Coronary artery (tissue), 2 donors: ENCODE measurements at regions not wholly inside any gene's neighbourhood (a gene's known extent, or its start where the extent isn't known, plus 50 kb on each side); places are given as distances from the start of the nearest gene placed in this dataset.

Experiments
- DNase-seq: peaks from one replicate; pipeline ENCODE4 v3.0.0-alpha.2; 2017; ENCODE audit warnings: low spot score
- H3K27ac ChIP-seq, 2 donors: fragments of 200-600 bp; sonication (generic); one replicate each; pipeline ENCODE4 v1.5.1; 2016 to 2019
- H3K4me3 ChIP-seq: fragments of 200-600 bp; sonication (generic); 2 replicates; pipeline ENCODE4 v1.5.1; 2016; ENCODE audit warnings: mild to moderate bottlenecking, moderate library complexity
- TF ChIP-seq, protein P1 (sequence below): fragments of 200-600 bp; sonication (generic); IDR thresholded peaks from one replicate; pipeline ENCODE4 v1.5.1; 2019; ENCODE audit warnings: antibody characterized with exemption

DNA sequence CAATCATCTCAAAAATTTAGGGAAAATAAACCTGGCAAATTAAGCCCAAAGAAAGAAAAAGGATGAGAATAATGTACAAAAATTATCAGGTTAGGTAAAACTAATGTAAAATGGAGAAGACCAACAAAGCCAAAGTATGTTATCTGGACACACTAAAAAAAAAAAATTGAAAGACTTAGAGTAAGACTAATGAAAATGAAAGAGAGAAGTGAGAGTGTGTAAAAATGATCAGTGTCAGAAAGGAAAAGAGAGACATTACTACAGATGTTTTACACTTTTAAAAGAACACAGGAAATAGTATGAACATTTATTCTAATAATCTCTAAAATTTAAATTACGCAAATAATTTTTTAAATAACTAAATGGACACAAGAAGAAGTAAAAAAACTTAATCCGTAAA lies 573.3 kb upstream of the NR2F2 start:
- no peak overlapping the region for H3K27ac ChIP-seq
- DNase-seq = no peak
- TF ChIP-seq, protein P1, sequence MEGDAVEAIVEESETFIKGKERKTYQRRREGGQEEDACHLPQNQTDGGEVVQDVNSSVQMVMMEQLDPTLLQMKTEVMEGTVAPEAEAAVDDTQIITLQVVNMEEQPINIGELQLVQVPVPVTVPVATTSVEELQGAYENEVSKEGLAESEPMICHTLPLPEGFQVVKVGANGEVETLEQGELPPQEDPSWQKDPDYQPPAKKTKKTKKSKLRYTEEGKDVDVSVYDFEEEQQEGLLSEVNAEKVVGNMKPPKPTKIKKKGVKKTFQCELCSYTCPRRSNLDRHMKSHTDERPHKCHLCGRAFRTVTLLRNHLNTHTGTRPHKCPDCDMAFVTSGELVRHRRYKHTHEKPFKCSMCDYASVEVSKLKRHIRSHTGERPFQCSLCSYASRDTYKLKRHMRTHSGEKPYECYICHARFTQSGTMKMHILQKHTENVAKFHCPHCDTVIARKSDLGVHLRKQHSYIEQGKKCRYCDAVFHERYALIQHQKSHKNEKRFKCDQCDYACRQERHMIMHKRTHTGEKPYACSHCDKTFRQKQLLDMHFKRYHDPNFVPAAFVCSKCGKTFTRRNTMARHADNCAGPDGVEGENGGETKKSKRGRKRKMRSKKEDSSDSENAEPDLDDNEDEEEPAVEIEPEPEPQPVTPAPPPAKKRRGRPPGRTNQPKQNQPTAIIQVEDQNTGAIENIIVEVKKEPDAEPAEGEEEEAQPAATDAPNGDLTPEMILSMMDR = no peak
- H3K4me3 ChIP-seq = no peak overlapping the region

DNA sequence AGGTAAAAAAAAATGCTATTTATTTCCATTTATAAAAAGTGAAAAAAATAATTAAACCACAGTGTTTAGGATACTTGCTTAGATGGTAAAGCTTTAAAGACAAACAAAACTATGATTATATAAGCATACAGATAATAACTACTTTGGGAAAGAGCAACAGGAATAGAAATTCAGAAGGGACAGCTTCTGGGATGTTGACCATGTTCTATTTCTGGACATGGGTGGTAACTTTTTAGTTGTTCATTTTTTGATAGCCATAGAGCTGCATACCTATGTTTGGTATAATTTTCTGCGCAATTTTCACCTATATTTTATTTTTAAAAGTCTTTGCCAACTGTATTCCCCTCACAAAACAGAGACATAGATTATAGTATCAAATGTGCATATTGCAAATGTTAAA lies 572.0 kb upstream of the NR2F2 start:
- DNase-seq = no peak
- Histone ChIP-seq H3K27ac (peak overlapping the region; percentile 11 to 35), H3K4me3 (no peak overlapping the region)
- TF ChIP-seq, protein P1 = no peak

DNA sequence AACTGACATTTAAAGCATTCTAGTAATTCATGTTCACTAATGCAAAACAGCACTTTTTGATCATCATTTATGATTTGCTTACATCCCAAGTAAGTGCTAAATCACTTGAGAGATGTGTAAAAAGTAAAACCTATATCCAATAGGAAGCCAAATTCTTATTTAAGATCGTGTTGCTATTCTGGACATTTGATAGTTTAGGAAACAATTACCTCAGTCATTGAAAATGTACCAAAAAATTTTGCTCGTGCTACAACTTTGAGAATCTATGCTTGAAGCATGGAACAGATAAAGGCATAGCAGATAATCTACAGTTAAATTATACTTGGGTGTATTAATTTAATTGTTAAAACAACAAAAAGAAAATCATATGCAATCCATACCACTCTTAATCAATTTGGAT lies 571.6 kb upstream of the NR2F2 start:
- Histone ChIP-seq H3K27ac (peak overlapping the region; percentile 11 to 35), H3K4me3 (no peak overlapping the region)
- no peak for DNase-seq
- TF ChIP-seq, protein P1 = no peak

DNA sequence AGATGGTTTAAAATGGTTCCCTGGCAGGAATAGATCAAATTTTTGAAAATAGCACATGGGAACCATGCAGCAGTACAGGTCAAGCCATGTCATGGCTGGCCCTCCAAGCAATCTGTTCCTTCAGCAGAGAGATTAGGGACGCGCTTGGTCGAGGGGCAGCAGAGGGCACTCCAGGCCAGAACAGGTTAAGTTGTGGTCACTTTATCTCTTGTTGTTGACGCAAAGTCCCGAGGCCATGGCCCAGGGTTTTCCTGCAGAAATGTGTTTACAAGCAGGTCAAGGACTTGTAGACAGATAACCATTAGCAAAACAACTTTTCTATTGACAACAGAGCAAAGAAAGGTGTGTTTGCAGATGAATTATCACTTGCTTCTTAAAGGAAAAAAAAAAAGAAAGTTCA lies 570.0 kb upstream of the NR2F2 start:
- Histone ChIP-seq H3K4me3 (no peak overlapping the region), H3K27ac (peak overlapping the region in 1 of 2 donors; percentile 42)
- no peak for DNase-seq
- TF ChIP-seq, protein P1 = no peak

DNA sequence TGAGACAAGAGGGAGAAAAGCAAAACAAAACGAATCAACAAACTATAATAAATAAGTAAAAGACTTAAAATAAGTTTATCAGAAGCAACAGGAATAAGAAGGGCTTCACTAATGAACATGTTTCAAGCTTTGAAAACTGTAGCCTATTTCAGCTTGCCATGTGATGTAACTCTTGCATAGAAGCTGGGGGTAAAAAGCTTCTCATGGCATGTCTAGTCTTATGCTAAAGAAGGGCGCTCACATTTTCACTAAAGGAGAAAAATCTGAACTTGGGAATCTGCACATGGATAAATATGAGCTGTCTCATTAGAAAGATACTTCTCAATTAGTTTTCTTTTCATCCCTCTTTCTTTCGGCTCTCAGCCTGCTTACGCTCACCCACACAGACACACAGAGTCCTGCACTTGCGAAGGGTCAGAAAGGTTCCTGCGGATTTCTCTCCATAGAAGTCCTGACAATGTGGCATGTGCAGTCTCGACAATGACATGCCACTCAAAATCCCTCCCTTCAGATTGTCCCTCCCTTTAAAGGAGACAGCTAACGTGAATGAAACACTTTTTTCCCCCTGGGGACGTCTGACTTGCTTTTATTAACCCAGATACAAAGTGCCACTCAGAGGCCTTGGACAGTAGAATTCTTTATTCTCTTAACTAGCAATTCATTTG lies 568.9 kb upstream of the NR2F2 start:
- DNase-seq = no peak
- Histone ChIP-seq H3K4me3 (peak overlapping the region; percentile 47), H3K27ac (peak overlapping the region; percentile 30 to 54)
- TF ChIP-seq, protein P1 = no peak

DNA sequence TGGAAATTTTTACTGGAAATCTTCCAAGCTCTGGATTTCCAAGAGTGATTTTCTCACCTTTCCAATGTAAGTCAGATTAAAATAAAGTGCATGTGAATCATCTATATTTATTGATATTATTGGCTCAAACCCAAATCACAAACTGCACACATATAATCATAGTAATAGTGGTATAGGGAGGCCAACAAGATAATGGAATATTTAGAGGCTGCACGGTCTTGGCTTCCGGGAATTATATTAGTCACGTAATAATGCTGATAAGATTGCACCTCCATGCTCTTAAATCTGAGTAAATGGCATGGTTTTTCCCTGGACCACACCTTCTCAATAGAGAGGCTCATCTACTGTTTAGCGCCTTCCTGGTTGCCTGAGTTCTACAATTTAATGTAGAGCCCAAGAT lies 567.1 kb upstream of the NR2F2 start:
- no peak for DNase-seq
- Histone ChIP-seq H3K4me3 (no peak overlapping the region), H3K27ac (no peak overlapping the region)
- TF ChIP-seq, protein P1 = no peak

DNA sequence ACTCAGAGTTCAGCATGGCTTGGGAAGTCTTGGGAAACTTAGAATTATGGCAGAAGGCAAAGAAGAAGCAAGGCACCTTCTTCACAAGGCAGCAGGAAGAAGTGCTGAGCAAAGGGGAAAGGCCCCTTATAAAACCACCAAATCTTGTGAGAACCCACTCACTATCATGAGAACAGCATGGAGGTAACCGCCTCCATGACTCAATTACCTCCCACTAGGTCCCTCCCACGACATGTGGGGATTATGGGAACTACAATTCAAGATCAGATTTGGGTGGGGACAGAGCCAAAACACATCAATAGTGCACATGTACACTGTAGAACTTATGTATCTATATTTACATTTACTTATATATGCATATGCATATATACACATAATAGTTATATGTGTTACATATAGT lies 565.3 kb upstream of the NR2F2 start:
- TF ChIP-seq, protein P1 = no peak
- no peak overlapping the region for H3K27ac ChIP-seq

More for the DNA sequence above, 565.3 kb upstream of the NR2F2 start:
- no peak overlapping the region for H3K4me3 ChIP-seq
- no peak for DNase-seq
